ENCODE measurements at regions not wholly inside any gene's neighbourhood (a gene's known extent, or its start where the extent isn't known, plus 50 kb on each side); places are given as distances from the start of the nearest gene placed in this dataset.

DNA sequence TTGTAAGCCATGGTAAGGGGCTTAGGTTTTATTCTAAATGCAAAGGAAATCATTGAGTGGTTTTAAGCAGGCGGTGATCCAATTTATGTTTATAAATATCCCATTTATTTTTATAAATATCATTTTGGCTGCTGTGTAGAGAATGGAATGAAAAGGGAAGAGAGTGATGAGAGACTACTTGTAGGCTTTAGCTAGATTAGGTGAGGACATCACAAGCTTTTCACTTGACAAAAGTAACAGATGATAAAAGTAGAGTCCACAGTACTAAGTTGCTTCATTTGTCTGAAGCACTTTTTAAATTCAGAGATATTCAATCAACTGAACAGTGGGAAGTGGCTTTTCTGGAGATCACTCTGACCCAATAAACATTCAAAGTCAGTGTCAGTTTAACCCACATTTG, 65.4 kb upstream of the FSHR start:
- H3K4me3 ChIP-seq: no peak overlapping the region
- no peak for DNase-seq (ENCODE audit: low spot score)
- 100% methylated on average over 1 of the region's 1 CpG for WGBS
- no peaks in the 10 kb centered on the region for H3K27me3 ChIP-seq (replicated peaks; ENCODE audit: insufficient read depth)
- intact Hi-C loops (cut with DNase I): no loop called here
- no peaks in the 10 kb centered on the region for H3K4me1 ChIP-seq (replicated peaks)
- no peaks in the 10 kb centered on the region for H3K36me3 ChIP-seq
- TF ChIP-seq, protein P1, sequence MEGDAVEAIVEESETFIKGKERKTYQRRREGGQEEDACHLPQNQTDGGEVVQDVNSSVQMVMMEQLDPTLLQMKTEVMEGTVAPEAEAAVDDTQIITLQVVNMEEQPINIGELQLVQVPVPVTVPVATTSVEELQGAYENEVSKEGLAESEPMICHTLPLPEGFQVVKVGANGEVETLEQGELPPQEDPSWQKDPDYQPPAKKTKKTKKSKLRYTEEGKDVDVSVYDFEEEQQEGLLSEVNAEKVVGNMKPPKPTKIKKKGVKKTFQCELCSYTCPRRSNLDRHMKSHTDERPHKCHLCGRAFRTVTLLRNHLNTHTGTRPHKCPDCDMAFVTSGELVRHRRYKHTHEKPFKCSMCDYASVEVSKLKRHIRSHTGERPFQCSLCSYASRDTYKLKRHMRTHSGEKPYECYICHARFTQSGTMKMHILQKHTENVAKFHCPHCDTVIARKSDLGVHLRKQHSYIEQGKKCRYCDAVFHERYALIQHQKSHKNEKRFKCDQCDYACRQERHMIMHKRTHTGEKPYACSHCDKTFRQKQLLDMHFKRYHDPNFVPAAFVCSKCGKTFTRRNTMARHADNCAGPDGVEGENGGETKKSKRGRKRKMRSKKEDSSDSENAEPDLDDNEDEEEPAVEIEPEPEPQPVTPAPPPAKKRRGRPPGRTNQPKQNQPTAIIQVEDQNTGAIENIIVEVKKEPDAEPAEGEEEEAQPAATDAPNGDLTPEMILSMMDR (IDR thresholded peaks at IDR 0.05): no peak
- no peak overlapping the region for H3K27ac ChIP-seq
- H3K9me3 ChIP-seq: no peaks in the 10 kb centered on the region

DNA sequence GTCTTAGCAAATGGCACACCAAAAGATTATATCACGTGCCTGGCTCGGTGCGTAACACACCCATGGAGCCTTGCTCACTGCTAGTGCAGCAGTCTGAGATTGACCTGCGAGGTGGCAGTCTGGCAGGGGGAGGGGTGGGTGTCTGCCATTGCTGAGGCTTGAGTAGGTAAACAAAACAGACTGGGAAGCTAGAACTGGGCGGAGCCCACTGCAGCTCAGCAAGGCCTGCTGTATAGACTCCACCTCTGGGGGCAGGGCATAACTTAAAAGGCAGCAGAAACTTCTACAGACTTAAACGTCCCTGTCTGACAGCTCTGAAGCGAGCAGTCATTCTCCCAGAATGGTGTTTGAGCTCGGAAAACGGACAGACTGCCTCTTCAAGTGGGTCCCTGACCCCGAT, 55.9 kb upstream of the FSHR start:
- H3K27ac ChIP-seq: no peak overlapping the region
- intact Hi-C loops (cut with DNase I): no loop called here
- no peaks in the 10 kb centered on the region for H3K36me3 ChIP-seq
- 47% methylated on average over 10 of the region's 10 CpGs for WGBS
- no peaks in the 10 kb centered on the region for H3K4me1 ChIP-seq (replicated peaks)
- TF ChIP-seq POLR2AphosphoS5 (IDR thresholded peaks at IDR 0.05) (no peak), POLR2A (IDR thresholded peaks at IDR 0.05) (no peak)
- TF ChIP-seq, protein P1 (IDR thresholded peaks at IDR 0.05): no peak
- H3K4me3 ChIP-seq: no peak overlapping the region
- no peak for DNase-seq (ENCODE audit: low spot score)
- no peaks in the 10 kb centered on the region for H3K27me3 ChIP-seq (replicated peaks; ENCODE audit: insufficient read depth)
- H3K9me3 ChIP-seq: no peaks in the 10 kb centered on the region

DNA sequence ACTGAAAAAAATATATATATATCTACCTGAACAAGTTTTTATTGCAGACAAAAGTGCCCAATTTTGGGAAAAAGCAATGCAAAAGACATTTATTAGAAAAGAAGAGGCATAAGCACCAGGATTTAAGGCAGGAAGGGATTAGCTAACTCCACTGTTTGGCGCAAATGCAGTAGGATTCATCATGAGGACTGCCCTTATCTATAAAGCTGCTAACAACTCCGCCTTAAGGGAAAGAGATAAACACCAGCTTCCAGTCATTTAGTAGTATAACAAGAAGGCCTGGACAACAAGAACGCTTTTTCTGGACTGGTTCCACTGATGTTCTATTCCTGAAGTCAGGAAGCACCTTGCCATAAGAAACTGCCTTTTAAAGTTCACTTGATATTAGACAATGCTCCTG, 52.9 kb upstream of the FSHR start:
- TF ChIP-seq, protein P1 (IDR thresholded peaks at IDR 0.05): no peak
- TF ChIP-seq POLR2A (IDR thresholded peaks at IDR 0.05) (no peak), POLR2AphosphoS5 (IDR thresholded peaks at IDR 0.05) (no peak)
- intact Hi-C loops (cut with DNase I): no loop called here
- no peaks in the 10 kb centered on the region for H3K27me3 ChIP-seq (replicated peaks; ENCODE audit: insufficient read depth)

More for the DNA sequence above, 52.9 kb upstream of the FSHR start:
- DNase-seq (ENCODE audit: low spot score): no peak
- H3K27ac ChIP-seq: no peak overlapping the region
- 87% methylated on average over 3 of the region's 3 CpGs for WGBS
- H3K4me1 ChIP-seq (replicated peaks): no peaks in the 10 kb centered on the region
- no peaks in the 10 kb centered on the region for H3K36me3 ChIP-seq
- no peak overlapping the region for H3K4me3 ChIP-seq
- H3K9me3 ChIP-seq: no peaks in the 10 kb centered on the region

Small RNA genes in the stretch of these regions (small RNA-seq; reads per million reads assigned to genes)
- gene RNU6-439P: 0 to 0.09 reads per million in 2 donors
